ENCODE measurements at regions not wholly inside any gene's neighbourhood (a gene's known extent, or its start where the extent isn't known, plus 50 kb on each side); places are given as distances from the start of the nearest gene placed in this dataset.

GRCh38 chr4:26094911-26095310, 180.9 kb downstream of the SMIM20 start:
- intact Hi-C loops (cut with micrococcal nuclease) = no loop called here

- intact Hi-C loops (cut with micrococcal nuclease) = no loop called here
Observed at GRCh38 chr4:26099967-26100366, 185.9 kb downstream of the SMIM20 start.

- intact Hi-C loops (cut with micrococcal nuclease) = no loop called here
Observed at GRCh38 chr4:26101011-26101410, 187.0 kb downstream of the SMIM20 start.

GRCh38 chr4:26104056-26104685, 190.2 kb downstream of the SMIM20 start:
- intact Hi-C loops (cut with micrococcal nuclease) = no loop called here

GRCh38 chr4:26105337-26105736, 191.3 kb downstream of the SMIM20 start:
- intact Hi-C loops (cut with micrococcal nuclease) = no loop called here

GRCh38 chr4:26105815-26106699, 192.0 kb downstream of the SMIM20 start:
- intact Hi-C loops (cut with micrococcal nuclease) = no loop called here

- intact Hi-C loops (cut with micrococcal nuclease) = no loop called here
Observed at GRCh38 chr4:26106776-26107175, 192.8 kb downstream of the SMIM20 start.

- intact Hi-C loops (cut with micrococcal nuclease) = no loop called here
Observed at GRCh38 chr4:26108054-26108453, 194.0 kb downstream of the SMIM20 start.

- intact Hi-C loops (cut with micrococcal nuclease) = no loop called here
Observed at GRCh38 chr4:26110493-26110892, 196.5 kb downstream of the SMIM20 start.

- intact Hi-C loops (cut with micrococcal nuclease) = no loop called here
Observed at GRCh38 chr4:26113339-26113940, 199.4 kb downstream of the SMIM20 start.

GRCh38 chr4:26116057-26116456, 202.0 kb downstream of the SMIM20 start:
- intact Hi-C loops (cut with micrococcal nuclease) = no loop called here

GRCh38 chr4:26120098-26120825, 200.6 kb upstream of the RBPJ start:
- intact Hi-C loops (cut with micrococcal nuclease) = no loop called here

GRCh38 chr4:26122690-26123089, 198.1 kb upstream of the RBPJ start:
- intact Hi-C loops (cut with micrococcal nuclease) = no loop called here

GRCh38 chr4:26124753-26125321, 196.0 kb upstream of the RBPJ start:
- intact Hi-C loops (cut with micrococcal nuclease) = no loop called here

GRCh38 chr4:26126143-26126718, 194.6 kb upstream of the RBPJ start:
- intact Hi-C loops (cut with micrococcal nuclease) = no loop called here

GRCh38 chr4:26126994-26127393, 193.8 kb upstream of the RBPJ start:
- intact Hi-C loops (cut with micrococcal nuclease) = no loop called here

- intact Hi-C loops (cut with micrococcal nuclease) = no loop called here
Observed at GRCh38 chr4:26127851-26128337, 192.9 kb upstream of the RBPJ start.

- intact Hi-C loops (cut with micrococcal nuclease) = loop anchor here (2.0 to 5.0 kb wide), 4 partner anchors 15 to 192 kb away; partner anchors contain the start of gene RBPJ
Observed at GRCh38 chr4:26130173-26130572, 190.6 kb upstream of the RBPJ start.

GRCh38 chr4:26130841-26131432, 189.9 kb upstream of the RBPJ start:
- intact Hi-C loops (cut with micrococcal nuclease) = loop anchor here (2.0 to 5.0 kb wide), 4 partner anchors 14 to 191 kb away; partner anchors contain the start of gene RBPJ

- intact Hi-C loops (cut with micrococcal nuclease) = loop anchor here (2.0 to 5.0 kb wide), 4 partner anchors 13 to 191 kb away; partner anchors contain the start of gene RBPJ
Observed at GRCh38 chr4:26131711-26132110, 189.1 kb upstream of the RBPJ start.
